Activated T-cell treated with anti-CD3 and anti-CD28 coated beads for 24 hours (primary cell): ENCODE measurements at regions not wholly inside any gene's neighbourhood (a gene's known extent, or its start where the extent isn't known, plus 50 kb on each side); places are given as distances from the start of the nearest gene placed in this dataset.

Experiments
- DNase-seq: peaks from one replicate; pipeline ENCODE4 v3.0.0-alpha.2; 2020; ENCODE audit warnings: low read depth

DNA sequence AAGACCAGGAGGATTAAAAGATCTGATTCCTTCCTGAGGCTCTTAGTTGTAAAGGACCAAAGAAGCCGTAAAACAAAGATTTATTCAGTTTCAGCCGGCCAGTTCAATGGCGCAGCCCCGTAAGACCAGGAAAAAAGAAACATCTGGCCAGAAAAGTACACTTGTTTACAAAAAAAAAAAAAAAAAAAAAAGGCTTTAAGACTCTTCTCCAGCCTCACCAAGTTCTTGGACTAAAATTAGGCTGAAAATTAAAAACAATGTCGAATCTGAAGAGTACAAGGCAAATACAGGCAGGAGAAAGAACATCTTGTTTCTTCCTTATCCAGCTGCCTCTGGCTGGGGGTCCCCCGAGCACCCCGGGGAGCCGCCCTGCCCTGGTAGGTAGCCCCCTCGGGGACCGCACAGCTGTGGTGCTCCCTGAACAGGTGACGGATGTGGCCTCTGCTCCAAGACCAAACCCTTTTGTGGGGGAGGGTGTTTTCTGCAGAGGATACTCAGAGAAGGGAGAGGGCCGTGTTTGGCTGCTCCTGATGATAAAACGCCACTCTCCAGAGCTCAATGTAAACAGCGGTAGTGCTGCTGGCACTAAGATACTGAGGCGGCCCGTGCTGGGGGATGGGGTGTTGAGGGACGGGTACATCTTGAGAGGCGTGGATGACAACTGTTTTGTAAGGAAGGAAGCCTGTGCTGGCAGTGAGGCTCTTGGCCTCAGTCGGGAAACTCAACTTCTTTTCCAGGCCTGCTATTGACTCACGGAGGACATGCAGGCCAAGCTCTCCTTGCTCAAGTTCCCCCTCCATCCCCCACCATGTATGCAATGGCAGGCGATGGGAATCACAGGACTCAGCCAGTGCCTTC, 201.0 kb upstream of the DIO3 start:
- DNase-seq: no peak

DNA sequence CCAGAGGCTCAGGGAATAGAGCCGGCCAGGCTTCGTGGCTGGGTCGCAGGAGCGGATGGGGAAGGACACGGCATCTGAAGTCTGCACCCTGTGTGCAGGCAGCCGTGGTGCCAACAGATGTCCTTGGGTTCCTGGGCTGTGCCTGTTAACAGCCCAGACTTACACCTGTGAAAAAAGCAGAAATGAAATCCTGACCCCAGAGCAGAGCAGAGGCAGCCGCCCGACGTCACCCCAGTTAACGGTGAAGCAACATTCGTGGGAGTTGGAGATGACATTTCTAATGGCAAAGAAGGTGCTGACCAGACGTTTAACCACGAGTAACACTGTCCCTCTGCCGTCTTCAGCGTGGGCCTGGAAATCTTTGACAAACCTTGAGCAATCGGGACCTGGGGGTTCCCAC, 200.3 kb upstream of the DIO3 start:
- no peak for DNase-seq

DNA sequence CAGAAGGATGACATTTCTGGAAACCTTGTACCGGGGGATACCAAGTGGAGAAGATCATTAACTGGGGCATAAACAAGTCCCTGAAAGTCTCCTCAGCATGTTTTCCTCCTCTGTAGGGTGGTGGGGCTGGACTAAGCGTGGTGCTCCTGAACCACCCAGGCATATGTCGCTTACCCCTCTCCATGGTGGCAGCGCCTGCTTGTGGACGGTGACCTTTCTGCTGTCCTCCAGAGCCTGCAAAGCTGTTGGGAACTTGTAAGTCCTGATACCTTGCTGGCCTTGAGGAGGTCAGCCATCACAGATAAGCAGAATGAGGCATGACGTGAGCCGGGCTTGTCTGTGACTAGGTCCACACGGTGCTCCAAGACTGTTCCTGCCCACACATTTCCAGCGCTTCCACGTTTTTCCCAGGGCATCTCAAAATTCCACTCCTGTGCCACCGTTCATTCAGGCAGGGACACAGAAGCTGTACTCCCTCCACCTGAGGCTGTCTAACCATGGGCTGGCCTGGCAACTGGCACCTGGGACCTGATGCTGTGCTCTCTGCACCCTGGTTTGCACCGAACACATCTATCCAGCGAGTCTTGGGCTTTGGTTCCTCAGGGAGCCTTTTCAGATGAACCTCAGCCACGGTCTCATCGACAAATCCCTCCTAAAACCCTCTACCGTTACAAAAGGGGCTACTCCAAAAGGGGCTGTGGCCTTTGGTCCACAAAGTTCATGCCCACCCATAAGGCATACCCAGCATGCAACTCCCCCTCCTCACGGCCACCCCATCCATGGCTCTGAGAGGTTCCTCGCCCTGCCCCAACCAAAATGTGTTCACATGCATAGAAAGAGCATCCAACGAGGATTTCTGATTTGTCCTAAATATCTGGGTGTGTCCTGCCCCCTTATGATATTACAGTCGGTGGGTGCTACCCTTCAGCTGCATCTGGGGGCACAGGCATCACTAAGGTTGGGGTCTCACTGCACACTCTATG, 199.6 kb upstream of the DIO3 start:
- DNase-seq: no peak

DNA sequence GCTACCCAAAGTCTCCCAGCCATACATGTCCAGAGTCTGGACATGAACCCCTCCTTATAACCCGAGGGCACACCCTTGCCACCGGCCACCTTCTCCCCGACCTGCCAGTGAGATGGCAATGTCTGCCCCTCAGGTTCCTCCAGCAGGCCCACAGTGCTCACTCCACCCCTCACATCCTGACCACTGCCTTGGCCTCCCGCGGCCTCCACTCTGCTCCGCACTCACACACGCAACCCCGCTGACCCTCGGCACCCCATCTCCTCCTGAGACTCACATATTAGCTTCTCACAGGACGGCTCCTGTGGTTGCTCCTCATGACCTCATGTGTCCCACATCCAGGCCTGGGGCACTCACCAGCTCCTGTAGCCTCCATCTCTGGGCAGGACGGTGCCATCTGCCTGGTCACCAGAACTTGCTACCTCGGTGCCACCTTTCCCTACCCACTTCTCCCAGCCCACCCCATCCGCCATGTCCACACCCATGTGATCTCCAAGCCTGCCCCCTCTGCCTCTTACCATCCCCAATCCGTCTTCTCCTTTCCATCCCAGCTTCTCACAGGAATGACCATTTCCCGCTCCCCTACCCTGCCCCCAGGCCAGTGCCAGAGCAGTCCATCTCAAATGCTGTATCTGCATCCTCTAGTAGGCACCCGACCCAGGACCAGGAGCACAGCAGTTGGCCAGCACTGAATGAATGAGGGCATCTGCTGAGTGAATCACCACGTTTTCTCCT, 198.6 kb upstream of the DIO3 start:
- DNase-seq: no peak

DNA sequence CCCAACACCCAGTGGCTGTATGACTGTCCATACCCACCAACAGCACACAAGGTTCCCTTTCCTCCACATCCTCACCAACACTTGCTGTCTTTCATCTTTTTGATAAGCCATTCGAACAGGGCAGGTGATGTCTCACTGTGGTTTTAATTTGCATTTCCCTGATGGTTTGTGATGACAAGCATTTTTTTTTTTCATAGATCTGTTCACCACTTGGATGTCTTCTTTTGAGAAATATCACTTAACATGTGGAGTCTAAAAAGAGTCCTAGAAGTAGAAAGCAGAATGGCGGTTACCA, 198.1 kb upstream of the DIO3 start:
- no peak for DNase-seq

DNA sequence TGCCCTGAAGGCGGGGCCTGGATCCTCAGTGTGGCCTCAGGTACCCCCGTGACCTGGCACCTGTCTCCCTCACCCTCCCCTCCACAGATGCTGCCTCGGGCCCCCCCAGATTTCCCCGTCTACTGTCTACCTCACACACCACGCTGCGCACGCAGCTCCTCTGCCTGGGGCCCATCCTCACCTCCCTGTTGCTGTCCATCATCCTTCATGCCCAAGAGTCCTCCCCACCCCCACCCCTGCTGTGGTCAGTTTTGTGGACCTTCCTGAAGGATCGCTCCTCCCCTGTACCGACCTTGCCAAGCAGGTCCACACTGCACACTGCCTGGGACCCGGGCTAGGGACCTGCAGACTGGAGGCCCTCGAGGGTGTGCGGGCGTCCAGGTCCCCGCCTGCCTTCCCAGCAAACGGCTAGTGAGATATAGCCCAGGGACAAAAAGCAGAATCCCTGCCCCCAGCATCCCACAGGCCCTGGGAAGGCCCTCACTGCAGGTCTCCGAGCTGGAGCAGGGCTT, 197.4 kb upstream of the DIO3 start:
- DNase-seq: no peak

DNA sequence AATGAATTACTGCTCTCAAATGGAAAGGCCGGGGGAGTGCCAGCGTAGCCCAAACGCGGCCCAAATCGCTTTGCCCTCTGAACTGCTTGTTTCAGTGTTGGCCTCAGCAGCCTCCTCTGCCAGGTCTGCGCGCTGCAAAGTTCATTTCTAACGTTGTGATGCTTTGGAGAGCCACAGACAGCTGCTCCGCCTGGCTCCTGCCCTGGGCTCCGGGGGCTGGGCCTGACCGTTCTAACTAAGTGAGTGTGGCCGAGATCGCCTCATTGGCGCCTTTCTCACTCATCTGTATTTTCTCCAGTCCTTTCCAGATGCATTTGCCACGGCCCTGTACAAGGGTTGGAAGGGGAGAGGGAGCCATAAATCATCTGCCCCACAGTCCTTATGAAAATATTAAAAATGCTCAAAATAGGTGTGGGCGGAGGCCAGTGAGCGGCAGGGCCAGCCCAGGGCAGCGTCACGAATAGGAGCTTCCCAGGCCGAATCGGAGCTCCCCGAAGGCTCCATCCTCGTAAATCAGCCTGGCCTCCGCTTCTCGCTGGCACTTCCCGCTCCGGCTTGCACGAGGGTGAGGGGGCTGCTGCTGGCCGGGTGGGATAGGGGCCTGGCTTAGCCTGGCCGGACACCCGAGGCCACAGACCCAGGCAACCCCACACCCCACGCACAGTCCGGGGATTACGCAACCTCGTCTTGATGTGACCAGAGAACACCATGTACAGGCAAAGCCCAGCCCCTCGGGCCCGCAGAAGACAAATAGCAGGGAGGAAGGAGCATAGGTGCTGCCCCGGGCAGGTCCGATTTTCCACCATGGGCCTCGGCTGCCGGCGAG, 196.6 kb upstream of the DIO3 start:
- no peak for DNase-seq

DNA sequence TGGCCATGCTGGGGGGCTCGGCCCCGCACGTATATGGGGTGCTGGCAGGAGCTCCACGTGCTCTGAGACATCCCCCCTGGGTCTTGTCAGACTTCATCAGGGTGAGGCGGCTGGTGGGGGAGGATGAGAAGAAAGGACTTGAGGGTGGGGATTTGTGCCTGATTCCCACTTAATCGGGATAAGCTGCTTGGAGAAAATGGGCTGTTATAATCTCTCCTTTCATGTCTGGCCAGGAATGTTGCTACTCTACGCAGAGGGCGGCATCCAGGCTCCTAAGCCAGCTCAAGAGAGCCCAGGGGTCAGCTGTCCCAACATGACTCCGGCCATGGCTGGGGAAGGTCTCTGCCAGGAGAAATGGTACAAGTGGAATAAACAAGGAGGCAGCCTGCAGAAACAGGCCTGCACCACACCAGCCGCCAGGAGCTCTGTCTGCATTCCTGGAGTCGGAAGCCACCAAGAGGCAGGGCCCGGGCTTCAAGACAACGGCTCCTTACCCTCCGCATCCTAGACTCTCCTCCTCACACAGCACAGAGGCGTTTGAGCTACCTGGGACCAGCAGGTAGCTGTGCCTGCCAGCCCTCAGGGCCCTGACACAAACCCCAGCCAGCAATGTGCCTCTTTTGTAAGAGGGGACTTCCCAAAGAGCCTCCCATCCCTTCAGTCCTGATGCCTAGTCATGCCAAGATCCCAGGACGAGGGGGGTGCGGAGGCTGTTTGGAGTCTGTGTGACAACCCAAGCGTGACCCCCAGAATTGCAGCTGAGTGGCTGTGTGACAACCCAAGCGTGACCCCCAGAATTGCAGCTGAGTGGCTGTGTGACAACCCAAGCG, 195.8 kb upstream of the DIO3 start:
- DNase-seq: no peak

DNA sequence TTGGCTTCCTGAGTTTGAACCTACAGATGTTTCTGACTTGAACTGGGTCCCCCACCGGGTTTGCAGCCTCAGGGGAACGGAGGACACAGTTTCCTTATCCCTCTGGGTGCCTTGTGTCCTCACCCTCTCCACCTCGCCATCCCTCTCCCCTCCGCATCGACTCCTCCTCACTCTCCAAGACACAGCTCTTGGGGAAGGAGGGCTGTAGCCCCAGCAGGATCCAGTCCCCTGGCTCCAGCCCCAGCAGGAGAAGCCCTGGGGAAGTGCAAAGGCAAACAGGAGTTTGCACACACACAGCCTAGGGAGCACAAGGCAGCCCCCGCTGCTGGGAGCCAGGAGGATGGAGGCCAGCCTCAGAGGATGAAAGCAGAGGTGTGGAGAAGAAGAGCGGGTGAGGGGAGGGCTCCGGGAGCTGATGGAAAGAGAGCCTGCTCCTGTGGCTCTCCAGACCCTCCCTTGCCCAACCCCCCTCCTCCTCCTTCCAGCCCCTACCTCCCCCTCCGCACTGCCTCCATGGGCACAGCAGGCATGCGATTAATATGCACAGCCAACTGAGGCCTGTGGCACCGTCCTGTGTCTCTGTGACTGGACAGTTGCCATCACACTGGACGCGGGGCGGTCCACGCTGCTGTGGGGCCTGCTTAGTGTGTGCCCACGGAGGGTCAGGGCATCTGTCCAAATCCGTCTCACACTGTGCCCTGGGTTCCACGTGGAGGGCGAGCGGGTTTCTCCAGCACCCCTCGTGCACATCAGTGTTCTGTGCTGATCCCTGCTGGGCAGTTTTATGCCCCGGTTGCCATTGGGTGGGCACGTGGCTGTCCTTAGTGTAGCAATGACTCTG, 193.7 kb upstream of the DIO3 start:
- DNase-seq: no peak

DNA sequence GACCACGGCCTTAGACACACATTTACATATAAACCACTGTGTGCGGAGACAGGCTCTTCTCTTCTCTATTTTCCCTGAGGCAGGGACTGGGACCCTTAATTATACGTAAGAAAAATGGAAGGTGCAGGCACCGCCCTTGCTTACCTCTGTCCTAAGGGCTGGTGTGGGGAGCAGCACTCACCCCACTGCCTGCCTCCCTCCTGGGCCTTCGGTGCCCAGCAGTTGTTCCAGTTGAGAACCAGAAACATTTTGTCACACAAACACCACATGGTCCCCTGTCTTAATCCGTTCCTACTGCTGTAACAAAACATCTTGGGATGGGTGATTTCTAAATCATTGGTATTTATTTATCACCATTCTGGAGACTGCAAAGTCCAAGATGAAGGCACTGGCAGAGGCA, 192.7 kb upstream of the DIO3 start:
- DNase-seq: no peak

DNA sequence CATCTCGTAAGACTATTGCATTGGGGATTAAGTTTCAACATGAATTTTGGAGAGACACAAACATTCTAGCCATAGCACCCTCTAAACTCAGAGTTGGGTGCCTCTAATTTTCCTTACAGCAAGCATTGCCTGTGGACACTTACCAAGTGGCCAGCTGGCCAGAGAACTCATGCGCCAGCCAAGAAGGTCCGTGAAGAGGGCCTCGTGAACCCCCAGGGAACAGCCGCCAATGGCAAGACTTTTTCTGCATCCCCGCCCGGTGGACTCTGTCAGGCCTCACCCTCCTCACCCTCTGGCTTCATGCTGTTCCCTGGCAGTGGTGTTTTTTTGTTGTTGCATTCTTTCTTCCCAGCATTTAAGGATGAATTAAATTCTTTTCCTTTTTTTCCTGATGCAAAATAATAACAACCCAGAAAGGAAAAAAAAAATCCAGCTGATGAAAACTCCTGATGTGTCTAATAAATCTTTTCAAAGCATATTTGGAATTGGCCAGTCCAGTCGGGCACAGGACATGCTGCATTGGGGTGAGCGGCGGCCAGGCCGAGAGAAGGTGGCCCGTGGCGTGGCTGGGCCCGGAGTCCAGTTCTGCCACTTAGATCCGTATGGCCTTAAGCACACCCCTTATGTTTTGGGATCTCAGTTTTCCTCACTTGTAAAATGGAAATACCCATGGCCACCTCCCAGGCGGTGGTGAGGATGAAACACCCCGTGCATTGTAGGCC, 191.9 kb upstream of the DIO3 start:
- no peak for DNase-seq

DNA sequence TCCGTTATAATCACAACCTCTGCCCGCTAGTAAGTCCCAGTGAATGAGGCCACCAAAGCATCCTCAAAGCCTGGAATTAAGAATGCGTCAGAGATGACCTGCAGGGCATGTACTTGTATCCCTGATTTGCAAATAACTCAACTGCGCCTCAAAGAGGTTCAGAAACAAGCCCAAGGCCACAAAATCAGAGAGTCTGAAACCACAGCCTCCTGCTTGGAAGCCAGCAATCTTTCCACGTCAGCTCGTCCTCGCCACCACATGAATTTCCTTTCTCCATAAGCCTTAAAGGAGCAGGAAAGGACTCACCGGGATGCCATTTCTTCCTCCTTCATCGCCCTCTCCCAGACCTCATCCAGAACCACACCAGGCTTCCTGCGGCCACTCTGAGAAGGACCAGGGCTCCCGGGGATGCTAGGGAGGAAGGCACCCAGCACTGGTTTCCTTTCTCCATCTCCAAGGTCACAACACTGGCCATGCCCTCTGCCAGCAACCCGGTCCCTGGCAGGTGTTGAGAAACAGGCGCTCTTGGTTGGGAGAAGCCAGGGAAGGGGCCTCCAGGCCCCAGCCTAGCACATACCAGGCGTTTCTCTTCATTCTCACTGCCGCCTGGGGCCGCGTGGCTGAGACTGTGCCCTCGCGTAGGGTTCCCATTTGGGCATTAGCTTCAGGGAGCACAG, 191.2 kb upstream of the DIO3 start:
- no peak for DNase-seq

DNA sequence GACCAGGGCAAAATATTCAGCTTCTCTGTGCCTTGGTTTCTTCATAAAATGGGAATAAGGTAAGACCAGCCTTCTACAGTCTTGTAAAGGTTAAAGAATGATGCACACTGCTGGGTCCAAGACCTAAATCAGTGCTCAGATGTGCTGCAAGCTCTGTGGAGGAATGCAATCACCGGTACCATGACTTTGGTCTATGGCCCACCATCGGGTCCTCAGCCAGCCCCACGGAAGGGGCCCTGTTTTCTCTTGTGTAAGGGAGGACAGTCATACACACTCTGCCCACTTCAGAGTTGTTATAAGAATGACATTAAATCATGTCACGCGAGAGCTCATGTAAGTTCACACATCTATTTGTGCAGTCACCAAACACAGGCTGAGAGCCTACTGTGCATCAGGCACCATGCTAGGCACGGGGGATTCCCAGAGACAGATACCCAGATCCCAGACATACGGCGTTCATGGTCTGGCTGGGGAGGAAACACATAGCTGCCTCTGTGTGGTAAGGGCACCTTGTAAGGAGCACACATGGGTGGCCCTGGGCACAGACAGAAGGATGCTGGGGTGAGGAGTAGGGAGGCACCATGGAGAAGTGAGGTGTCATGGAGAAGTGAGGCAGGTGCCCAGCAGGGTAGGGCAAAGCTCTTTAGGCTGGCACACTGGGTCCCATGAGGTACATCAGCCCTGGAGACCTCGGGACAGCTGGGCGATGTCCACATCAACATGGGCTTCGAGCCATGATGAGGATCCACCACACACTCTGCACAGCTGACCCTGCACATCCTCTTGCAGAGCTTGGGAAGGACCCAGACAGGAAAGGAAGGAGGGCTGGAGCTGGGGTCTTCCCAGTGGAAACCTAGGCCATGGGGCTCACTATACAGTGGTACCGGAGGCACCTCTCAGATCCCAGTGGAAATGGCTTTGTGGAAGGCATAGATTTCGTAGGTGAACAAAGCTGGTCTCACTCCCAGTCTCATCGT, 190.4 kb upstream of the DIO3 start:
- DNase-seq: no peak

DNA sequence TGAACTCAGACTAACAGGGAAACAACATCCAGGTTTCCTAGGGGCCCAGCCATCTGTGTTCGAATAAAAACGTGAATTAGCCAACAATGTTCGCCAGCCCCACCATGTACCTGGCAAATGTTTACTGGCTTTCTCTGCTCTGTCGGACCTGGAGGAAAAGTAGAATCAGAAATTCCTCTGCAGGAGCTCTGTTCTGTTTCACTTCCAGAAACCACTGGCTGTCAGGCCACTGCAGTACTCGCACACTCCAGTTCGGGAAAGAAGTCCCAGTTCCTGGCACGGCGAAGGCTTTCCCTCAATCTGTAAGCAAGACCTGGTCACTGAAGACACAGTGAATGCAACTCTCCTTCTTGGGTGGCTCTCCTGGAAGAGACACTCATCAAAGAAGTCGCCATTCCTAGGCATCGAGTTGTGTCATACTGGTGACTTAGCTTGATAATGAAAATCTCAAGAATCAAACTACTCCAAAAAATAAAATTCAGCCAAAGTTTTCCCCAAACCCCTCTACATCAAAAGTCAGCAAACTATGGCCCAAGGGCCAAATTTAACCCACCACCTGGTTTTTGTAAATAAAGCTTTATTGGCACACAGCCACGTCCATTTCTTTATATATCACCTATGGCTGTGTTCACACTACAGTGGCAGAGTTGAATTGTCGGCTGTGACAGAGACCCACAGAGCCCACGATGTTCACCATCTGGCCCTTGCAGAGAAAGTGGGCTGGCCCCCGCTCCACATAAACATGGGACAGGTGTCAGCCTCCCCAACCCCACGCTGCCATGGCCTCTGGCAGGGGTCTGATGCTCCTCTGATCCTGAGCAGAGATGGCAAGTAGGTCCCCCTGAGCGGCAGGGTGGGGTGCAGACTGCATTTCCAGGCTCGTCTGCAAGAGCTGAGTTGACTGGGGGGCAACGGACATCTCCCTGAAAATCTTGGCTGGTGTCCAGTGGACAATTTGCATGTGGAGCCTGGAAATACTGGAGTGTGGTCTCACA, 189.2 kb upstream of the DIO3 start:
- no peak for DNase-seq

DNA sequence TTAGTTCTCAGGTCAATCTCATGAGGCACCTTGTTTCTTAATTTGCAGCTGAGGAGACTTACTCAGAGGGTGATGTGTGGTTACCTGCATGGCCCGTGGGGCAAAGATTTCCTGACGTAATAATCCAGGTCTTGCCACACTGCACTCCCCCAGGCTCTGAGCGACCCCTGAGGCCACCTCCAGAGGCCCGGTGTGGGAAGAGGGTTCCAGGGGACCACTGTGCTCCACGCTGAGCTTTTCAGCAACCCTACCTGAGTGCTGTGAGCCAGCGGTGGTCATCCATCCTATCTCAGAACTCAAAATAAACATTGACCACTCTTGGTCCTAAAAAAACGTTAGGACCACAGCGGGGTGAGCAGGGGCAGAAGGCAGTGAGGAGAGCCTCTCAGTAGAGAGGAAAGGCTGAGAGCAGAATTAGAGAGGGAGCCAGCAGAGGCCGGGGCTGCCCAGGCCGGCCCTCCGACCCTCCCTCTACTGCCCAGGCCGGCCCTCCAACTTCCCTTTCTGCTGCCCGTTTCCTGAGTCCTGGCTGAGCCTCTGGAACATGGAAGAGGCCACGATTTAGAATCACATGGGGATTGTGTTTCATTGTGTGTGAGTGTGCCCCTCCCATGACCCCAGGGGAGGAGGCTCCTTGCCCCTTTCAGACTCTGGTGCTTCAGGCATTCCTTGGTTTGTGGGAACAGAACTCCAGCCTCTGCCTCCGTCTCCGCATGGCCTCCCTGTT, 188.2 kb upstream of the DIO3 start:
- no peak for DNase-seq
